GM12878 (cell line): ENCODE measurements at regions not wholly inside any gene's neighbourhood (a gene's known extent, or its start where the extent isn't known, plus 50 kb on each side); places are given as distances from the start of the nearest gene placed in this dataset.

Experiments
- ATAC-seq: fragments of 200-7000 bp; cut with Tn5 transposase; 3 replicates; pipeline ENCODE4 v1.9.1; 2020; ENCODE audit warnings: mild to moderate bottlenecking, moderate library complexity
- BruUV-seq: library from RNA; stranded (reverse); fragments of 400-500 nt; replicated peaks from 2 replicates; lab custom pipeline; 2021; lab: Mats Ljungman, UMichigan
- CTCF ChIA-PET: fragments of 300-600 bp; sonication (Branson Sonifier 250); formaldehyde crosslinking; extraction: SDS; loops from one replicate; lab custom pipeline; 2021; ENCODE audit warnings: inconsistent platforms; lab: Yijun Ruan, JAX
- POLR2A ChIA-PET: fragments of 350-600 bp; formaldehyde crosslinking; extraction: SDS; loops from one replicate; lab custom pipeline; 2021; ENCODE audit warnings: inconsistent platforms; lab: Charles Lee
- RAD21 ChIA-PET: fragments of 300-600 bp; sonication (Branson Sonifier 250); formaldehyde crosslinking; loops from one replicate; lab custom pipeline; 2023; ENCODE audit warnings: antibody characterized with exemption; ENCODE audit not compliant: unreplicated experiment; lab: Charles Lee
- SMC1A ChIA-PET: fragments of 300-600 bp; sonication (Branson Sonifier 250); formaldehyde crosslinking; loops from one replicate; lab custom pipeline; 2023; ENCODE audit not compliant: unreplicated experiment, uncharacterized antibody; lab: Charles Lee
- DNase-seq: peaks from one replicate; pipeline ENCODE4 v3.0.0-alpha.2; 2011; ENCODE audit warnings: low read depth, low spot score
- FAIRE-seq: peaks from 3 replicates; lab custom pipeline; 2011; peaks lifted over from hg19 to GRCh38; lab: Jason Lieb, UNC
- H2AFZ ChIP-seq: 2 replicates; pipeline ENCODE4 v1.6.0; 2011; ENCODE audit warnings: low read depth, low read length, control low read depth; ENCODE audit not compliant: control insufficient read depth
- H3K27ac ChIP-seq: 2 replicates; pipeline ENCODE4 v1.5.1; 2011; ENCODE audit warnings: control low read depth; ENCODE audit not compliant: control insufficient read depth, insufficient read depth
- H3K27me3 ChIP-seq, 2 experiments: replicated peaks in 1 of 2; 2 replicates each; pipeline versions ENCODE4 v1.6.0 to v1.6.1; 2011; ENCODE audit warnings: low read length in 1 of 2; ENCODE audit not compliant: control insufficient read depth in 2 of 2, insufficient read depth in 2 of 2
- H3K36me3 ChIP-seq, 2 experiments: 2 replicates each; pipeline ENCODE4 v1.5.1; 2011; ENCODE audit warnings: low read length in 1 of 2; ENCODE audit not compliant: control insufficient read depth in 2 of 2, insufficient read depth in 2 of 2
- H3K4me1 ChIP-seq: 2 replicates; pipeline ENCODE4 v1.6.1; 2011; ENCODE audit warnings: mild to moderate bottlenecking, low read length, moderate library complexity, mixed read lengths; ENCODE audit not compliant: control insufficient read depth, insufficient read depth
- H3K4me2 ChIP-seq: 2 replicates; pipeline ENCODE4 v1.6.0; 2011; ENCODE audit warnings: control low read depth; ENCODE audit not compliant: control insufficient read depth, insufficient read depth
- H3K4me3 ChIP-seq: fragments of 200-600 bp; sonication (generic); 2 replicates; pipeline ENCODE4 v1.5.1; 2016
- H3K79me2 ChIP-seq: 2 replicates; pipeline ENCODE4 v1.6.0; 2011; ENCODE audit warnings: low read length; ENCODE audit not compliant: control insufficient read depth, insufficient read depth
- H3K9ac ChIP-seq: 2 replicates; pipeline ENCODE4 v1.8.0; 2011; ENCODE audit warnings: low read length, control low read depth, mixed read lengths; ENCODE audit not compliant: control insufficient read depth, insufficient read depth
- H3K9me3 ChIP-seq: replicated peaks from 3 replicates; pipeline ENCODE4 v1.5.1; 2011; ENCODE audit warnings: mild to moderate bottlenecking, low read length; ENCODE audit not compliant: control insufficient read depth, insufficient read depth
- H4K20me1 ChIP-seq: 2 replicates; pipeline ENCODE4 v1.6.0; 2011; ENCODE audit not compliant: control insufficient read depth, insufficient read depth
- E2F4 ChIP-seq: IDR thresholded peaks from 2 replicates; pipeline ENCODE4 v1.6.1; 2012; ENCODE audit warnings: low read depth, low read length, improper control_type of control experiment
- E2F8 ChIP-seq: fragments of 450-650 bp; IDR thresholded peaks from 2 replicates; pipeline ENCODE4 v1.6.1; 2018; ENCODE audit warnings: mild to moderate bottlenecking, low read depth, moderate library complexity; ENCODE audit not compliant: partially characterized antibody
- EED ChIP-seq: sonication (generic); IDR thresholded peaks from 2 replicates; pipeline ENCODE4 v1.6.1; 2016; ENCODE audit warnings: antibody characterized with exemption, low read depth
- FOS ChIP-seq: IDR thresholded peaks from 3 replicates; pipeline ENCODE4 v1.6.1; 2011; ENCODE audit warnings: borderline replicate concordance; ENCODE audit not compliant: insufficient read length; ENCODE audit errors: extremely low read depth
- GATAD2B ChIP-seq: fragments of 450-650 bp; conservative IDR thresholded peaks from 2 replicates; pipeline ENCODE4 v1.6.1; 2017; ENCODE audit warnings: low read depth, mild to moderate bottlenecking, moderate library complexity
- LARP7 ChIP-seq: fragments of 450-650 bp; IDR thresholded peaks from 2 replicates; pipeline ENCODE4 v1.6.1; 2017; ENCODE audit warnings: mild to moderate bottlenecking
- RCOR1 ChIP-seq: conservative IDR thresholded peaks from 2 replicates; pipeline ENCODE4 v1.6.1; 2012; ENCODE audit warnings: low read depth, low read length, improper control_type of control experiment
- SMARCA5 ChIP-seq: fragments of 450-650 bp; IDR thresholded peaks from 2 replicates; pipeline ENCODE4 v1.6.1; 2017; ENCODE audit warnings: mild to moderate bottlenecking
- SPI1 ChIP-seq: IDR thresholded peaks from 2 replicates; pipeline ENCODE4 v1.6.1; 2011; ENCODE audit warnings: low read depth, mild to moderate bottlenecking, low read length, moderate library complexity, borderline replicate concordance; ENCODE audit not compliant: insufficient read depth
- SREBF1 ChIP-seq: IDR thresholded peaks from 2 replicates; pipeline ENCODE4 v1.6.1; 2012; ENCODE audit warnings: mild to moderate bottlenecking, low read length
- TCF7 ChIP-seq: IDR thresholded peaks from 2 replicates; pipeline ENCODE4 v1.6.1; 2014; ENCODE audit warnings: antibody characterized with exemption, borderline replicate concordance
- ZNF217 ChIP-seq: fragments of 450-650 bp; IDR thresholded peaks from 2 replicates; pipeline ENCODE4 v1.6.1; 2017; ENCODE audit warnings: antibody characterized with exemption, mild to moderate bottlenecking
- ZNF592 ChIP-seq: fragments of 450-650 bp; IDR thresholded peaks from 2 replicates; pipeline ENCODE4 v1.6.1; 2017; ENCODE audit warnings: mild to moderate bottlenecking, moderate library complexity
- WGBS: methylation state at CpG from one replicate; pipeline ENCODE4 v1.1.6; 2016; ENCODE audit warnings: low lambda C conversion rate; ENCODE audit not compliant: insufficient replicate concordance, insufficient coverage; ENCODE audit errors: missing lambda C conversion rate; 5-methylcytosine and 5-hydroxymethylcytosine counted together
- in situ Hi-C: fragments of 300-500 bp; cut with MboI; formaldehyde crosslinking; loops from 9 replicates; pipeline ENCODE4 v1.14.3; 2018; ENCODE audit warnings: mixed read lengths
- intact Hi-C: fragments of 100-400 bp; cut with micrococcal nuclease; formaldehyde crosslinking; loops from one replicate; pipeline ENCODE4 v1.14.2; 2022; ENCODE audit not compliant: unreplicated experiment
- TF ChIP-seq, protein P1 (sequence below): fragments of 450-650 bp; IDR thresholded peaks from 2 replicates; pipeline ENCODE4 v1.6.1; 2017; ENCODE audit warnings: borderline replicate concordance

- TF ChIP-seq E2F8: no peak
- no peak for TF ChIP-seq E2F4
- TF ChIP-seq ZNF217: no peak
- TF ChIP-seq FOS: no peak
- TF ChIP-seq SREBF1: no peak
- TF ChIP-seq, protein P1, sequence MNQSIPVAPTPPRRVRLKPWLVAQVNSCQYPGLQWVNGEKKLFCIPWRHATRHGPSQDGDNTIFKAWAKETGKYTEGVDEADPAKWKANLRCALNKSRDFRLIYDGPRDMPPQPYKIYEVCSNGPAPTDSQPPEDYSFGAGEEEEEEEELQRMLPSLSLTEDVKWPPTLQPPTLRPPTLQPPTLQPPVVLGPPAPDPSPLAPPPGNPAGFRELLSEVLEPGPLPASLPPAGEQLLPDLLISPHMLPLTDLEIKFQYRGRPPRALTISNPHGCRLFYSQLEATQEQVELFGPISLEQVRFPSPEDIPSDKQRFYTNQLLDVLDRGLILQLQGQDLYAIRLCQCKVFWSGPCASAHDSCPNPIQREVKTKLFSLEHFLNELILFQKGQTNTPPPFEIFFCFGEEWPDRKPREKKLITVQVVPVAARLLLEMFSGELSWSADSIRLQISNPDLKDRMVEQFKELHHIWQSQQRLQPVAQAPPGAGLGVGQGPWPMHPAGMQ: no peak
Measured at GRCh38 chr11:129319201-129319600, 56.4 kb upstream of the BARX2 start (continued).

DNA sequence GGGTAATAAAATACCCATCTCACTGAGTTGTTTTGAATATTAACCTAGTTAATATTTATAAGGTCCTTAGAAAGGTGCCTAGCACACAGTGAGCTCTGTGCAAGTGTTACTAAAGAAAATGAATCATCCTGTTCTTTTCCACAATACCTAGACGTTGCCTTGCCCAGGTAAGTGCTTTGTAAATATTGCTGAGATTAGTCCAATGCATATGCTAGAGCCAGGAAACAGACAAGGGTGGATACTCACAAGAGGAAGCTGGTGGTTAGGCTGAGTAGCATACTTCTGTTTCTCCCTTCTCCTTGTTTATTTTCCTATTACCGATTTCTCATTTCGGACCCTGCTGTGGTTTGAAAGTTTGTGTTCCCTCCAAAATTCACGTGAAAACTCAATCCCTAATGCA is 58.1 kb upstream of the BARX2 start:
- no peaks in the 10 kb centered on the region for H3K4me1 ChIP-seq
- no peaks in the 10 kb centered on the region for H3K79me2 ChIP-seq
- ChIA-PET SMC1A (interaction anchor here (1.0 kb wide), 1 partner anchor 14 kb away, joined by 4 read pairs; no protein-coding TSS in a partner anchor), POLR2A (no interaction called here), RAD21 (interaction anchor here (0.7 kb wide), 1 partner anchor 442 kb away, joined by 3 read pairs; no protein-coding TSS in a partner anchor), CTCF (interaction anchor here (1.6 to 2.3 kb wide), 2 partner anchors 14 to 15 kb away, joined by 4 to 6 read pairs; no protein-coding TSS in a partner anchor)
- H3K27me3 ChIP-seq: no peaks in the 10 kb centered on the region
- BruUV-seq: no TSS peak
- intact Hi-C loops (no loop called here), in situ Hi-C loops (no loop called here)
- no peaks in the 10 kb centered on the region for H4K20me1 ChIP-seq
- no peak for FAIRE-seq
- 1% methylated on average over 4 of the region's 4 CpGs for WGBS
- no peak overlapping the region for H2AFZ ChIP-seq
- no peak overlapping the region for H3K4me2 ChIP-seq
- no peaks in the 10 kb centered on the region for H3K9me3 ChIP-seq
- H3K27ac ChIP-seq: no peak overlapping the region
- no peak overlapping the region for H3K4me3 ChIP-seq
- DNase-seq: no peak
- no peak overlapping the region for H3K9ac ChIP-seq
- no peak for ATAC-seq
- H3K36me3 ChIP-seq: no peaks in the 10 kb centered on the region
- TF ChIP-seq SPI1 (no peak), SREBF1 (no peak), ZNF217 (no peak), ZNF592 (no peak), SMARCA5 (no peak), LARP7 (no peak), TCF7 (no peak), GATAD2B (no peak), EED (no peak), RCOR1 (no peak)
